Kidney (tissue), 13 donors: ENCODE measurements at regions not wholly inside any gene's neighbourhood (a gene's known extent, or its start where the extent isn't known, plus 50 kb on each side); places are given as distances from the start of the nearest gene placed in this dataset.

Experiments
- DNase-seq, 5 donors: peaks; one replicate each; pipeline ENCODE4 v3.0.0-alpha.2; 2013 to 2020
- FAIRE-seq: peaks from 2 replicates; lab custom pipeline; 2012; peaks lifted over from hg19 to GRCh38; lab: Jason Lieb, UNC
- H3K27ac ChIP-seq, 2 donors: one replicate each; pipeline ENCODE4 v1.7.0; 2013; ENCODE audit warnings: low read depth in 2 of 2, low read length in 2 of 2, inconsistent platforms in 1 of 2
- H3K27me3 ChIP-seq: one replicate; pipeline ENCODE4 v1.7.1; 2013; ENCODE audit warnings: low read length, inconsistent platforms; ENCODE audit not compliant: control insufficient read depth, insufficient read depth
- H3K36me3 ChIP-seq, 3 donors: one replicate each; pipeline versions ENCODE4 v1.7.0 to v1.7.1; 2013; ENCODE audit warnings: low read length in 3 of 3, control low read depth in 1 of 3, inconsistent platforms in 1 of 3; ENCODE audit not compliant: insufficient read depth in 3 of 3, control insufficient read depth in 2 of 3
- H3K4me1 ChIP-seq, 3 donors: one replicate each; pipeline versions ENCODE4 v1.7.0 to v1.7.1; 2013; ENCODE audit warnings: low read length in 3 of 3, inconsistent platforms in 1 of 3, low read depth in 1 of 3; ENCODE audit not compliant: control insufficient read depth in 2 of 3, insufficient read depth in 2 of 3
- H3K4me3 ChIP-seq, 3 donors: one replicate each; pipeline versions ENCODE4 v1.7.0 to v1.8.1; 2013; ENCODE audit warnings: low read length in 3 of 3, control low read depth in 1 of 3, inconsistent platforms in 1 of 3
- H3K9ac ChIP-seq, 3 donors: one replicate each; pipeline versions ENCODE4 v1.7.0 to v1.7.1; 2013; ENCODE audit warnings: low read length in 3 of 3, control low read depth in 1 of 3, inconsistent platforms in 1 of 3
- H3K9me3 ChIP-seq, 3 donors: one replicate each; pipeline versions ENCODE4 v1.7.0 to v1.7.1; 2013; ENCODE audit warnings: low read length in 3 of 3, control low read depth in 1 of 3, inconsistent platforms in 1 of 3; ENCODE audit not compliant: control insufficient read depth in 2 of 3, insufficient read depth in 1 of 3
- intact Hi-C: fragments of 100-400 bp; cut with DNase I; formaldehyde crosslinking; loops from one replicate; pipeline ENCODE4 v1.11.1; 2022
- TF ChIP-seq, protein P1 (sequence below): IDR thresholded peaks from 3 replicates; pipeline ENCODE4 v1.5.1; 2012; ENCODE audit warnings: mild to moderate bottlenecking, moderate library complexity, borderline replicate concordance; ENCODE audit not compliant: insufficient read depth; ENCODE audit errors: extremely low read depth
- donor health status: control.
- donor health status: control.
- donor health status: control.
- donor health status: control.
- donor health status: control.
- donor health status: DM: yes; HTN: yes; CAD: no.
- donor health status: Normal renal cell carcinoma (clear cell type).

DNA sequence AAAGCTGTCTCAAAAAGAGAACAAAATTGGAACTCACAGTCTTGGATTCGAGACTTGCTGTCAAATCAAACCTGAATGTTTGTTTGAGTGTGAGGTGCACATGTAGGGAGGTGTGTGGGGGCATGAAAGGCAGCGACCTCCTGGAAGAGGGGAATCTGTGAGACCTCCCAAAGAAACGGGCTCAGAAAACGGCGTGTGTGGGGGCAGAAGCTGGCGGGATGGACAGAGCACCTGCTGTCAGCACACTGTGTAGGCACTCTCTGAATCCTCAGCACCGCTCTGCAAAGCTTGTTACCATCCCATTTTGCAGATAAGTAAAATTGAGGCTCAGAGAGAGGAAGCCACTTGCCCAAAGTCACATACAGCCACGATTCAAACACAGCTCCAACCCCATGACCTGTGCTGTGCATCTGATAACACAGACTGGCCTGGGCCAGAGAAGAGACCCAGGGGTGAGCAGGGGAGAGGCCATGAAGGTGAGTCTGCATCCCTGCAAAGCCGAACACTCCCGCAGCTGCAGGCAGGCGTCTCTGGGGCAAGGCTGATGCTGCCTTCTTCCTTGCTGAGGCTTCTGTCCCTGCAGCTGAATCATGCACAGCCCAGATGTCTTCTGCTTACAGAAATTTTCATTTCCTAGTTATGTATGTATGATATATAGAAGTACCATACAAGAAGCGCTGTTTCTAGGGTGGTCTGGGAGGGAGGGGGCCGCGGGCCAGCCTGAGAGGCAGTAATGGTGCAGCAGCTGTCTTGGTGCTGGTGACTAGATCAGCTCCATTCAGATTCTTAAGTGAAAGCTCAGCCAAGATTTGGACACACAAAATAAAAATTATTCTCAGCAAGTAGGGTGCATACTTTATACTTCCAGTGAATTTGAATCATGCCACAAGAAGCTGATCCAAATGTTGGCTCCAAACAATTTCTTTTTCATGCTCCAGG, 67.3 kb upstream of the SHISAL1 start:
- TF ChIP-seq, protein P1, sequence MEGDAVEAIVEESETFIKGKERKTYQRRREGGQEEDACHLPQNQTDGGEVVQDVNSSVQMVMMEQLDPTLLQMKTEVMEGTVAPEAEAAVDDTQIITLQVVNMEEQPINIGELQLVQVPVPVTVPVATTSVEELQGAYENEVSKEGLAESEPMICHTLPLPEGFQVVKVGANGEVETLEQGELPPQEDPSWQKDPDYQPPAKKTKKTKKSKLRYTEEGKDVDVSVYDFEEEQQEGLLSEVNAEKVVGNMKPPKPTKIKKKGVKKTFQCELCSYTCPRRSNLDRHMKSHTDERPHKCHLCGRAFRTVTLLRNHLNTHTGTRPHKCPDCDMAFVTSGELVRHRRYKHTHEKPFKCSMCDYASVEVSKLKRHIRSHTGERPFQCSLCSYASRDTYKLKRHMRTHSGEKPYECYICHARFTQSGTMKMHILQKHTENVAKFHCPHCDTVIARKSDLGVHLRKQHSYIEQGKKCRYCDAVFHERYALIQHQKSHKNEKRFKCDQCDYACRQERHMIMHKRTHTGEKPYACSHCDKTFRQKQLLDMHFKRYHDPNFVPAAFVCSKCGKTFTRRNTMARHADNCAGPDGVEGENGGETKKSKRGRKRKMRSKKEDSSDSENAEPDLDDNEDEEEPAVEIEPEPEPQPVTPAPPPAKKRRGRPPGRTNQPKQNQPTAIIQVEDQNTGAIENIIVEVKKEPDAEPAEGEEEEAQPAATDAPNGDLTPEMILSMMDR, result no peak
- H3K9me3 ChIP-seq, result peaks cover 1 to 8% (median 7%) of the 10 kb centered on the region in 3 donors
- H3K9ac ChIP-seq, result no peak overlapping the region
- peak in 3 of 5 donors; percentile 30 to 61 (median 49) for DNase-seq
- H3K4me3 ChIP-seq, result no peak overlapping the region
- no peak overlapping the region for H3K27ac ChIP-seq
- no peaks in the 10 kb centered on the region for H3K4me1 ChIP-seq
- no peaks in the 10 kb centered on the region for H3K36me3 ChIP-seq
- FAIRE-seq, result no peak
- intact Hi-C loops, result no loop called here
- no peaks in the 10 kb centered on the region for H3K27me3 ChIP-seq

DNA sequence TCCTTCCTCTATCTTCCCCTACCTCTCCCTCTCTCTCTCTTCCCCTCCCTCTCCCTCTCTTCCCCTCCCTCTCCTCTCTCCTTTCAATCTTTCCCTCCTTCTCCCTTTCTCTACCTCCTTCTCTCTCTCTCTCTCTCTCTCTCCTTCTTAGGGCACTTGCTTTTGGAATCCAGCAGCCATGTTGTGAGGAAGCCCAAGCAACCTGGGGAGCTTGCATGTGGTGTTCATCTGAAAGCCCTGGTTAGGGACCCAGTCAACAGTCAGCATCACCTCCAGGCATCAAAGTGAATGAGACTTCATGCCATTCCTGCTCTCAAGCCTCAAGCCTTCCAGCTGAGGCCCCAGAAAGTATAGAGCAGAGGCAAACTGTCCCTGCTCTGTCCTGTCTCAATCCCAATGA, 65.6 kb upstream of the SHISAL1 start:
- FAIRE-seq, result no peak
- intact Hi-C loops, result no loop called here
- Histone ChIP-seq H3K27ac (no peak overlapping the region), H3K27me3 (no peaks in the 10 kb centered on the region), H3K36me3 (no peaks in the 10 kb centered on the region), H3K4me3 (no peak overlapping the region), H3K9ac (no peak overlapping the region), H3K4me1 (no peaks in the 10 kb centered on the region), H3K9me3 (peaks cover 1 to 13% (median 9%) of the 10 kb centered on the region in 3 donors)
- DNase-seq, result peak in 1 of 5 donors; percentile 4
- TF ChIP-seq, protein P1, result no peak

DNA sequence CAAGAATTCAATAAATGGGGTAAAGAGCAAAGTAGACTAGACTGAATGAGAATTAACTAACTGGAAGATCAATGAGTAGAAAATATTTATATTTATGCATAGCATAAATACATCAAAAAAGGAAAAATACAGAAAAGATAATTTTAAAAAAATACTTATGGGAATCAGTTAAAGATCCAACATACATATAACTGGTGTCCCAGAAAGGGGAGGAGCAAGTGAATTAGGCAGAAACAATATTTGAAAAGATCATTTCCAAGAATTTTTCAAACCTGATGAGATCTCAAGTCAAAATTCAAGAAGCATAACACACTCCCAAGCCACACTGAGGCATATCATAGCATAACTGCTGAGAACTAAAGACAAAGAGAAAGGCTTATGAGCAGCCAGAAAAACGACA, 62.7 kb upstream of the SHISAL1 start:
- H3K4me1 ChIP-seq, result no peaks in the 10 kb centered on the region
- H3K4me3 ChIP-seq, result no peak overlapping the region
- intact Hi-C loops, result no loop called here
- no peak overlapping the region for H3K27ac ChIP-seq
- peaks cover 1 to 13% (median 9%) of the 10 kb centered on the region in 3 donors for H3K9me3 ChIP-seq
- no peak for DNase-seq
- H3K36me3 ChIP-seq, result no peaks in the 10 kb centered on the region
- H3K27me3 ChIP-seq, result no peaks in the 10 kb centered on the region
- no peak overlapping the region for H3K9ac ChIP-seq
- TF ChIP-seq, protein P1, result no peak
- no peak for FAIRE-seq
